HG03457 (cell line): ENCODE measurements at regions not wholly inside any gene's neighbourhood (a gene's known extent, or its start where the extent isn't known, plus 50 kb on each side); places are given as distances from the start of the nearest gene placed in this dataset.
"Not testable (repeated sequence)": the region's sequence is repeated elsewhere in the genome, so short reads cannot be mapped to it uniquely, and the experiment has no call there.

ENCODE experiments used
- ATAC-seq: cut with Tn5 transposase; IDR thresholded peaks from one replicate; pipeline ENCODE4 v1.9.1; 2021; ENCODE audit warnings: moderate number of reproducible peaks; ENCODE audit not compliant: unreplicated experiment

DNA sequence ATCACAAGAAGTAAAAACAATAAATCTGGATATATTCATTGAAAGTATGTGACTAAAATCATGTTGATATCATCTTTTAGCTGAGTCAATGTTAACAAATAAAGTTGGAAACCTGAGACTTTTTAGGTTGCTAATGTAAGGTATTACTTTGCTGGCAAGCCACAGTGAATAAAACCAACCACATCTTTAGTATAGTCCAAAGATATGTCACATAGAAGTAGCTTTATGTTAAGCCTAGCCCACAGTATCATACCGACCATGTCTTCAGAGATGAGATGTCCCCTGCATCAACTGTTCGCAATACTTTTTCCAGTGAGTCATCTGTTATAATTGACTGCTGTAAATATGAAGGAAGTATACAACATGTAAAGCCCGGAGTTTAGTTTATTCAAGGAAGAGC lies 107.6 kb upstream of the MCHR2 start:
- ATAC-seq, result no peak

DNA sequence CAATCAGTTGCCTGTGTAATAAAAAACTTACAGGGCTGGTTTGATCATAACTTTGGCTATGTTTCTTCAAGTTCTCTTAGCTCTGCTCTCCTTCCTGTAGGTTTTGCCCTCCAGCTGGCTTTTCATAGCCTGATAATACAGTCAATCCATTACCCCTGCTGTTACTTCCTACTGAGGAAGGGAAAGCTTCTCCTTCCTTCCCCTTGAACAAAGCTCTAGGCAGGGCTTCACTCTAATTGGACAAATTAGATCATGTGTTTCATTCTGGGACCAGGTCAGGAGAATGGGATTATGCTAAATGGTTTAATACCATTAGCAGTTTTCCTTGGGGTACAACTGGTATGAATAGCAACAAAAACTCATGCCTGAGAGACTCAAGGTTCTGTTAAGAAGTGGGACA lies 106.8 kb upstream of the MCHR2 start:
- no peak for ATAC-seq

DNA sequence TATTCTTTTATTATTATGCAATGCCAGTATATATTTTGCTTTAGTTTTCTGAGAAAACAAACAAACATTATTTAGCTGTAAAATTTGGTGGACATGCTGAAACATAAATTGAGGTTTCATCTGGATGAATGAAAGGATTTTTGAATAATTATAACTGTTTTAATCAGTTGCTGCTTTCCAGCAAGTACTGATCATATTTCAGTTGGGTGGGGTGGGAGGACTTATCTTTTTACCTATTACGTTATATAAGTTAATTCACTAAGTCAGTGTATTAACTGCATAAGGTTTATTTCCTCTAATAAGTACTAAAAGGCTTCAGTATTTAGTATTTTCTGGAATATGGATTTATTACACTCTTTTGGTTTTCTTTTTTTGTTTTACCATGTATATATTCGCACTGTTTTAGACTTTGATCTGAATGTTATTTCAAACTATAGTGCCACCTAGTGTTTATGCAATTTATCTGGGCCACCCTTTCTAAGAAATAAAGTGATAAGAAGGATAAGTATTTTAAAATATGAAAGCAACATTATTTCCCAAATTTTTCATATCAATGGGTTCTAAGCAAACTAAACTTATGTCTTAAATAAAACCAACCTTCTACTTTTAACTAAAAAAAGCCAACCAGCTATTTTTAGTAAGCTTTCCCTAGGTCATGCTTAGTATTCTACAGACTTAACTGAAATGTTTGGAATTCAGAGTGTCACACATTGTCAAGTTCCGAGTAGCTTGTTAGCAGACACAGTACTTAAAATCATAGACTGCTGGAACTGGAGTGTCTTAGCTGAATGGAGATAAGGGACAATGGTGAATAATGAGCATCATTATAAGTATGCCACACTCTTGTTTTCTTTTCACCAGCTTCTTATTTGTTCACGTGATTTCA lies 105.4 kb upstream of the MCHR2 start:
- ATAC-seq, result no peak

DNA sequence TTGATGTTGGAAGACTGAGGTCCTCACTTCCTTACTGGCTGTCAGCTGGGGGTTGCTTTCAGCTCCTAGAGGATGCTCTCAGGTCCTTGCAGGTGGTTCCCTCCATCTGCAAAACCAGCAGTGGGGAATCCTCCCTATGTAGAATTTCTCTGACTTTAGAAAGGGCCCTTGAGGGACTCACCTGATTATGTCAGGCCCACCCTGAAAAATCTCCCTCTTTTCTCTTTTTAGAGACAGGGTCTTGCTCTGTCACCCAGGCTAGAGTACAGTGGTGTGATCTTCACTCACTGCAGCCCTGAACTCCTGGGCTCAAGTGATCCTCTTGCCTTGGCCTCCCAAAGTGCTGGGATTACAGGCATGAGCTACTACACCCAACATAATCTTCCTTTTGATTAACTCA lies 102.9 kb upstream of the MCHR2 start:
- ATAC-seq, result no peak

DNA sequence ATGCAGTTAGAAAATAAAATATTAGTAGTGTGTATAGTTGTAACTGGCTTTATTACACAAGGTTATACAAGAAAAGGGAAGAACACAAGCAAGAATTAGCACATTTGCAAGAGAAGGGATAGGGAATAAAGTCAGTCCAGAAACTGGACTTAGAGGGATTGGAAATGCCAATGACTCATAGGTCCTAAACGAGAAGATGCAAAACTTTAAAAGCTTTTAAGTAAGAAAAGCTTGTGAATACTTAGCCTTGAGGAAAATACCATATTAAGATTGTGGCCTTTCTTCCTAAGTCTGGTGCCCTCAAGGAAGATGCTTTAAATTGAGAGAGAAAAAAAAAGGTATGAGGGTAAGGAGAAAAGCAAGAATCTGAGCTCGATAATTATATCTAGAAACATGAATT lies 102.3 kb upstream of the MCHR2 start:
- ATAC-seq, result no peak

DNA sequence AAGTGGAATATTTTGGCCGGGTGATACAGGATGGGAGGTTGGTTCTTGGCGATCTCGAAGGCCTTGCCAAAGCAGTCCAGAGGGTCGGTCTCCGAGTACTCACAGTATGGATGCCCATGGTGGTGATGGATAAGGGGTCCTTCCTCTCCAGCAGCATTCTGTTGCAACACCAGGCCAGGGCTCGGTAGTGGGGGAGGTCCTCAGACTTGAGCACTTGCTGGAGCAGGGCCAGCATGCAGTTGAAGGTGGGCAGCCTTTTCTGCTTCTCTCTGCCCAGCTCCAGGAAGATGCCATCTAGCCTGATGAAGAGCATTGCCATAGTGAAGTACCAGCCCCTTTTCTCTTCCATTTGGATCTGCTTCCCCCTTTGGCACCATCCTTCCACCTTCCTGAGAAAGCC lies 99.4 kb upstream of the MCHR2 start:
- no peak for ATAC-seq

DNA sequence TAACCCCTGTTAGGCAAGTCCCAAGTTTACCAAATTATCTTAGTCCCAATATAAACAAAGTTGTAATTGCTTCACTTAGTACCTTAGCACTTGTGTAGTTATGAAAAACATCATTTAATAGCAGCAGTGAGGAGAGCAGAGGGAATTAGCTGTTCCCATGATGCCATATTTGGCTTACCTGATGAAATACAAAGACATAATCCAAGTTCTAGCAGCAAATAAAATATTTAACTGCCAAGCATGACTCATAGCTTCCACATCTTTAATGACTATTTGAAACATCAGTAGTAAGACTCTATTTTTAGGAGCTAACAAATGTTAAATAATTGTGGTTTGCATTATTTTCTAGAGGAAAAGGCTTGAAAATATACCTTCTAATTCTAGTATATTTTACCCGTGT lies 94.0 kb upstream of the MCHR2 start:
- ATAC-seq, result no peak

DNA sequence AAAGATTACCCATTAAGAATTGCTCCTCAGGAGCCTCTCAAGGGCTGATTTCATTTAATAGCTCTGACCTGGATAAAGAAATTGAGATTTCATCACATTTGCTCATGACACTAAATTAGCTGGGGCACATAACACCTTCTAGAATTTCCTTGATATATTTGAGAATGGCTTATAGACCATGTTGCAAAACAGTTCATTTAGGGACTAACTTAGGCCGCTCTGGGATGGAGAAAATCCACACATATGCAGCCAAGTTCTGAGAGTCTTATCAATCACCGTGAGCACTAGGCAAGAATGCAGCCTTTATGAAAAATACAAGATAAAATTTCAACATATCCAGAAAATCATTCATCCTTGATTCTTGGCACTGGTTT lies 91.0 kb upstream of the MCHR2 start:
- no peak for ATAC-seq

DNA sequence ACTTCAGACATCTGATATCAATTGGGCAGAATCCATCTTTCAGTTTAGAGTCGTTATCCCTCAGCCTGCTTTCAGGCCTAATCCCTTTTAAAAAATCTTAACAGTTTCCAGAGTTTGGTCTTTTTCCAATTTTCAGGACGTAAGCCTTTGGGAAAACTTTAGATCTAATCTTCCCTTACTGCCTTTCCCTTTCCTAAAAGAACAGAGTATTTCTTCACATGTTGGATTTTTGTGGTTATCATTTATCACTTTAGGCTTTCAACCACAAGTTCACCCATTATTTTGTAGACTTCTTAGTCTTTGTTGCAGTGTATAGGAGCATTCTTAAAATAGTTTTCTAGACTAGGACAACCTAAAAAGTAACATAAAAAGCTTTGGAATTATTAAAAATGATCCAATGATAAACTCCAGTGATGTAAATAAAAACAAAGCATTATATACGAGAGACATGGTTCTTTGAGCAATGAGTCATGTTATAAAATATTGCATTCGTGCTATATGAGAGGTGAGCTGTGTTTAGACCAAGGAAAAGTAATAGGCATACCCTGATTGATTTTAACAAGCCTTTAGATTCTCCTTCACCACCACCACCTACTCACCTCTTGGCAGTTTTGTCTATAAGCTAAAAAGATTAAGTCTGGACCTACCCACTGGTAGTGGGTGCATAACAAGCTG lies 90.4 kb upstream of the MCHR2 start:
- ATAC-seq, result no peak

DNA sequence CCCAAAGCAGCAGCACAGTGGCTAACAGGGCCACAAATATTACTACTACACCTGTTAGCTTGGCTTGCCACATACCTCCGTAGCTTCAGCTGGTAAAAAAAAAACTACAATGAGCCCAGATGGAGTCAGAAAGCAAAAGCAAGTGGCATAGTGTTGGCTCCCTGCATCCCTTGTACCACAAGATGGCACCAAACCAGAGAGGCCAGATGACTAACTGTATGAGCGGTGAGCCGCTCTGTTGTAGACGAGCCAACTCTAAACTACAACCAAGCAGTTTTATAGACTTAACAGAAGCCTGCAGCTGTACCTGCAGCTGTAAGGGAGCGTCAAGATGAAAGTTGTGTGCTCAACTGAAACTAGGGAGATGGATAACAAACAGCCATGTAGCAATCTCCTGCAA lies 84.5 kb upstream of the MCHR2 start:
- ATAC-seq, result no peak

DNA sequence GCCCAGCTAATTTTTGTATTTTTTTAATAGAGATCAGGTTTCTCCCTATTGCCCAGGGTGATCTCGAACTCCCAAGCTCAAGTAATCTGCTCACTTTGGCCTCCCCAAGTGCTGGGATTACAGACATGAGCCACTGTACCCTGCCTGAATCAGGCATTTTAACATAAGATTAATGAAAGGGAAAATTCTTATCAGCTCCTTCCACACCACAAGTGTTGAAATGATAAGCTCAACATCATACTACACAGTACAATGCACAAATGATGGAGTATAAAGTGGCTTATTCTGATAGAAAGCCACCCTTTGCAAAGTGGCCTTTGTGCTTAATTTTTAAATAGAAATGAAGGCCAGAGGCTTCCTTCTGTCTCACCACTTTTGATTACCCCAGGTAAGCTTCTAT lies 71.3 kb upstream of the MCHR2 start:
- no peak for ATAC-seq

DNA sequence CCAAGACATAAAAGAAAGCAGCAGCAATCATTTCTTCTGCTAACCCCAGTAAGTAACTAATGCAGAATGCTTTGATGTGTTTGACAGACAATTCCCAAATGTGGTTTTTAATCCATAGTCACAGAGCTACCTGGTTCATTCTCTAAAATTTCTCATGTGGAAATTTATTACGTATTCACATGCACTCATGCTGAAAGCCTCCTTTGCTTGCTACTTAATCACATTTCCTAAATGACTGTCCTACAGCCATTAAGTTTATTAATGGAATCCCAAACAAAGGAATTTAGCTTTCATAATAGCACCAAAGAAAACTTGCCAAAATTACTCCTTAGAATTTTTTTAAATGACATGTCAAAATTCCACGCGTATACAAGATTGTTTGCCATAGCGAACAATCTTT lies 68.6 kb upstream of the MCHR2 start:
- ATAC-seq, result no peak

DNA sequence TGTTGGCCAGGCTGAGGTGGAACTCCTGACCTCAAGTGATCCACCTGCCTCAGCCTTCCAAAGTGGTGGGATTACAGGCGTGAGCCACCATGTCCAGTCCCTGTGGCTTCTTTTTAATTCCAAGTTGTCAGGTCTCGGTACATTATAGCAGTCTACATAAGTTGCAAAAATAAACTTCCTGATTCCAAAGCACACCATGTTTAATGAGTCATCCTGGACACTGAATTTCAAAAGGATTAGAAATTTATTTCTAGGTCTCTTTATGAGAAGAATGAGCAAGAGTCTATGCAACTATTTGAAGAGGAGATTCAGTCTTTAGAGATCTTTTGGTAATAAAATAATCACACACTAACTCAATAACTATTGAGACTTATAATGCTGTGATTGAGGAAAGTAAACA lies 63.9 kb upstream of the MCHR2 start:
- ATAC-seq, result no peak

DNA sequence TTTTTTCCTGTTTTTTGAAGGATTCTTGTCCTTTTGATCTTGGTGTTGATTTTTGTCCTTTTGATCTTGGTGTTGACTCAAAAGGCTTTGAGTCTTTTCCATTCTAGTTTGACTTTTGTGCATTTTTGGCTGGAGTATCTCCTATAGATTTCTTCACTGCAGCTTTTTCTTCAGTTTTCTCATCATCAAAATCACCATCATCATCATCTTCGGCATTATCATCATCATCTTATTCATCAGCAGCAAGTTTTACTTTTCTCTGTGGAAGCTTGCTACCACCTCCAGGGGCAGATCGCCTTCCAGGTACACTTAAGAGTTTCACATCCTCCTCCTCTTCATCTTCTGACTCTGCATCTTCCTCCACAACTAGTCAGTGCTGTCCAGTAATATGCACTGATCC lies 56.5 kb upstream of the MCHR2 start:
- ATAC-seq, result no peak

DNA sequence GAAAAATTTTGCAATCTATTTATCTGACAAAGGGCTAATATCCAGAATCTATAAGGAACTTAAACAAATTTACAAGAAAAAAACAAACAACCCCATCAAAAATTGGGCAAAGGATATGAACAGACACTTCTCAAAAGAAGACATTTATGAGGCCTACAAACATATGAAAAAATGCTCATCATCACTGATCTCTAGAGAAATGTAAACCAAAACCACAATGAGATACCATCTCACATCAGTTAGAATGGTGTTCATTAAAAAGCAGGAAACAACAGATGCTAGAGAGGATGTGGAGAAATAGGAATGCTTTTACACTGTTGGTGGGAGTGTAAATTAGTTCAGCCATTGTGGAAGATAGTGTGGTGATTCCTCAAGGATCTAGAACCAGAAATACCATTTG lies 49.9 kb upstream of the MCHR2 start:
- ATAC-seq, result not testable (repeated sequence)
